ENCODE measurements at regions not wholly inside any gene's neighbourhood (a gene's known extent, or its start where the extent isn't known, plus 50 kb on each side); places are given as distances from the start of the nearest gene placed in this dataset.

DNA sequence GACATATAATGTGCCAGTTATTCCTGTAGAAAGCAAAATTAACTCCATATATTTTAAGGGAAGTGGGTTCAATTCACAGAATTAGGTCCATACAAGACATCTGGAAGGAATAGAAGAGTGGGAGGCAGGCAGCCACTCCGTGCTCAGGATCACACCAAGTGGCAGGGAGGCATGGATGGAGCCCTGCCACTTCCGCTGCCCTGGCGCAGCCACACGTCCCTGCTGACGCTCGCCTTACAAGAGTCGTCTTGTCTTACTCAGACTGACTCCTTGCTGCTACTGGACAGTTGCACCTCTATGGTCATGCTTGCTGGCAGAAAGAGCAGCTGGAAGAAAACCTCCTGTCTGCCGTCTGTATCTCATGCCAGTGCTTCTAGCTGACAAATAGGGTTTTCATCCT lies 579.9 kb upstream of the POM121L12 start:
- Histone ChIP-seq H4K8ac (ENCODE audit: extremely low read depth, insufficient read depth, low read length) (no peak overlapping the region), H2AK5ac (ENCODE audit: low read depth, low read length) (no peak overlapping the region), H3K36me3 (ENCODE audit: control insufficient read depth in 2 of 4, insufficient read depth in 4 of 4, low read length in 3 of 4) (no peaks in the 10 kb centered on the region; a peak in 1 of 8 replicates), H2AFZ (ENCODE audit: low read length) (no peak overlapping the region), H3K4me1 (replicated peaks in 1 of 4; ENCODE audit: control insufficient read depth in 3 of 4, insufficient read depth in 4 of 4, low read length in 3 of 4) (no peaks in the 10 kb centered on the region), H3K9me3 (ENCODE audit: insufficient read depth in 2 of 2, low read depth in 1 of 2, low read length in 1 of 2) (no peaks in the 10 kb centered on the region), H4K20me1 (replicated peaks in 1 of 2; ENCODE audit: control insufficient read depth in 1 of 2, insufficient read depth in 2 of 2, low read length in 2 of 2) (no peaks in the 10 kb centered on the region), H3K14ac (ENCODE audit: insufficient read length) (no peak overlapping the region), H2BK15ac (ENCODE audit: low read length) (no peak overlapping the region), H3K23ac (ENCODE audit: insufficient read length) (no peak overlapping the region), H3K27me3 (replicated peaks in 1 of 4; ENCODE audit: control insufficient read depth in 3 of 4, extremely low read depth in 1 of 4, insufficient read depth in 3 of 4, low read length in 3 of 4) (no peaks in the 10 kb centered on the region), H3K4me3 (ENCODE audit: extremely low read depth in 1 of 4, insufficient read depth in 2 of 4, low read depth in 3 of 4, low read length in 4 of 4) (no peak overlapping the region), H2BK5ac (ENCODE audit: low read depth, low read length) (no peak overlapping the region), H3K79me1 (ENCODE audit: low read depth, low read length) (no peaks in the 10 kb centered on the region), H3K23me2 (ENCODE audit: low read depth, low read length) (no peaks in the 10 kb centered on the region), H2BK20ac (ENCODE audit: low read length) (no peak overlapping the region), H3K9ac (replicated peaks in 1 of 4; ENCODE audit: extremely low read depth in 1 of 4, low read depth in 3 of 4, low read length in 3 of 4) (no peak overlapping the region), H3K79me2 (ENCODE audit: control insufficient read depth in 1 of 2, insufficient read depth in 2 of 2, low read length in 2 of 2) (no peaks in the 10 kb centered on the region), H3K27ac (ENCODE audit: low read depth, low read length) (no peak overlapping the region), H4K91ac (replicated peaks; ENCODE audit: insufficient read length, low read length) (no peak overlapping the region), H2BK12ac (ENCODE audit: low read depth, low read length) (no peak overlapping the region), H3K18ac (ENCODE audit: extremely low read depth, low read length) (no peak overlapping the region), H3K56ac (replicated peaks; ENCODE audit: insufficient read length, low read depth, low read length) (no peak overlapping the region), H3K4ac (replicated peaks; ENCODE audit: insufficient read length, low read depth, low read length) (no peak overlapping the region), H3K4me2 (ENCODE audit: insufficient read depth in 1 of 2, low read depth in 2 of 2, low read length in 2 of 2) (no peak overlapping the region), H2BK120ac (replicated peaks; ENCODE audit: low read depth, low read length) (no peak overlapping the region), H4K5ac (ENCODE audit: insufficient read length, low read depth, low read length) (no peak overlapping the region)
- WGBS, 2 experiments (ENCODE audit: extremely low coverage in 1 of 2, insufficient coverage in 1 of 2, insufficient read length in 1 of 2, insufficient replicate concordance in 2 of 2, low coverage in 1 of 2, low lambda C conversion rate in 2 of 2, missing lambda C conversion rate in 1 of 2) = 93% methylated on average over 8 of the region's 8 CpGs; no CpG with 5 or more reads in 1 of the 2 experiments
- ChIA-PET POLR2A (ENCODE audit: partially characterized antibody) (no interaction called here), CTCF (ENCODE audit: partially characterized antibody) (interaction anchor here (2.6 kb wide), 1 partner anchor 9 kb away, joined by 7 read pairs; no protein-coding TSS in a partner anchor)
- DNase-seq (ENCODE audit: low read depth in 1 of 2, low spot score in 2 of 2) (no peak), FAIRE-seq (no peak)
- TF ChIP-seq, protein P1, sequence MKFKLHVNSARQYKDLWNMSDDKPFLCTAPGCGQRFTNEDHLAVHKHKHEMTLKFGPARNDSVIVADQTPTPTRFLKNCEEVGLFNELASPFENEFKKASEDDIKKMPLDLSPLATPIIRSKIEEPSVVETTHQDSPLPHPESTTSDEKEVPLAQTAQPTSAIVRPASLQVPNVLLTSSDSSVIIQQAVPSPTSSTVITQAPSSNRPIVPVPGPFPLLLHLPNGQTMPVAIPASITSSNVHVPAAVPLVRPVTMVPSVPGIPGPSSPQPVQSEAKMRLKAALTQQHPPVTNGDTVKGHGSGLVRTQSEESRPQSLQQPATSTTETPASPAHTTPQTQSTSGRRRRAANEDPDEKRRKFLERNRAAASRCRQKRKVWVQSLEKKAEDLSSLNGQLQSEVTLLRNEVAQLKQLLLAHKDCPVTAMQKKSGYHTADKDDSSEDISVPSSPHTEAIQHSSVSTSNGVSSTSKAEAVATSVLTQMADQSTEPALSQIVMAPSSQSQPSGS (IDR thresholded peaks at IDR 0.05; ENCODE audit: low read length) = no peak
- no peak for TF ChIP-seq RBBP5 (IDR thresholded peaks at IDR 0.05; ENCODE audit: borderline replicate concordance, low read depth, low read length)
- no peak for TF ChIP-seq SIX5 (IDR thresholded peaks at IDR 0.05; ENCODE audit: low read depth, low read length)
- TF ChIP-seq TAF7 (optimal IDR thresholded peaks at IDR 0.05; ENCODE audit: borderline replicate concordance, low read depth, low read length) = no peak
- no peak for TF ChIP-seq TEAD4 (IDR thresholded peaks at IDR 0.05; ENCODE audit: low read depth, low read length)
- no peak for TF ChIP-seq NANOG (IDR thresholded peaks at IDR 0.05; ENCODE audit: insufficient read depth, low read depth, low read length, poor library complexity, severe bottlenecking)
- TF ChIP-seq ASH2L (IDR thresholded peaks at IDR 0.05; ENCODE audit: low read length) = no peak
- TF ChIP-seq YY1 (IDR thresholded peaks at IDR 0.05; ENCODE audit: low read depth, low read length) = no peak
- no peak for TF ChIP-seq RAD21 (IDR thresholded peaks at IDR 0.05 in 1 of 2, conservative IDR thresholded peaks at IDR 0.05 in 1 of 2; ENCODE audit: low read depth in 2 of 2, low read length in 2 of 2)
- TF ChIP-seq KDM1A (IDR thresholded peaks at IDR 0.05; ENCODE audit: borderline replicate concordance, low read length) = no peak
- no peak for TF ChIP-seq RXRA (IDR thresholded peaks at IDR 0.05; ENCODE audit: insufficient read depth, low read depth, low read length)
- no peak for TF ChIP-seq EP300 (IDR thresholded peaks at IDR 0.05; ENCODE audit: borderline replicate concordance in 1 of 2, low read depth in 2 of 2, low read length in 2 of 2)
- no peak for TF ChIP-seq KDM5A (IDR thresholded peaks at IDR 0.05; ENCODE audit: low read length)

Measured in H1 (cell line).